ENCODE measurements at regions not wholly inside any gene's neighbourhood (a gene's known extent, or its start where the extent isn't known, plus 50 kb on each side); places are given as distances from the start of the nearest gene placed in this dataset.

- DNase-seq: no peak
These were observed 2003.4 kb downstream of the MAT2B start for GRCh38 chr5:165508861-165509260.

GRCh38 chr5:165521816-165522610 lies 2016.6 kb downstream of the MAT2B start:
- DNase-seq: no peak

- no peak for DNase-seq
These were observed 2019.9 kb downstream of the MAT2B start for GRCh38 chr5:165525271-165525670.

DNA sequence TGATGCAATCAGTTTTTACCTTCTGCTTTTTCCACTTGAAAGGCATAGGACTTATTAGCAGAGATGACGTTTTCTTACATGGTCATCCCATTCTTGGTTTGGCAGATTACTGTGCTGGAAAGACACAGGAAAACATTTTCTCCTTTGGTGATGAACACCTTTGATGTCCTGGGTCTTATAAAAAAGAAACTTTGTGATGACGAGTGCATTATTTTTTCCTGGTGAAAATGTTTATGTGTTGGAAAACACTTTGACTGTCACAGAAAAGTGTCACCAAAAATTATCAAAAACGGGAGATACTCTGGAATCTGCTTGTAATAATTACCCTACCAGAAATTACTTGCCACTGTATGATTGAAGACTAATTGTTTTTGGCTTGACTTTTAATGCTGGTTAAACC lies 2020.9 kb downstream of the MAT2B start:
- DNase-seq: no peak

DNA sequence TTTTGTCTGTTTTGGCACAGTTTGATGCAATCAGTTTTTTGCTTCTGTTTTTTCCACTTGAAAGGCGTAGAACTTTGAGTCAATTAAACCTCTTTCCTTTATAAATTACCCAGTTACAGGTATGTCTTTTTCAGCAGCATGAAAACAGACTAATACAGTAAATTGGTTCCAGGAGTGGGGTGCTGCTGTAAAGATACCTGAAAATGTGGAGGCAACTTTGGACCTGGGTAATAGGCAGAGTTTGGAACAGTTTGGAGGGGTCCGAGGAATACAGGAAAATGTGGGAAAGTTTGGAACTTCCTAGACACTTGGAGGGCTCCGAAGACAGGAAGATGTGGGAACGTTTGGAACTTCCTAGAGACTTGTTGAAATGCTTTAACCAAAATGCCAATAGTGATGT lies 2022.2 kb downstream of the MAT2B start:
- no peak for DNase-seq

- no peak for DNase-seq
These were observed 2032.6 kb downstream of the MAT2B start for GRCh38 chr5:165538065-165538464.

DNA sequence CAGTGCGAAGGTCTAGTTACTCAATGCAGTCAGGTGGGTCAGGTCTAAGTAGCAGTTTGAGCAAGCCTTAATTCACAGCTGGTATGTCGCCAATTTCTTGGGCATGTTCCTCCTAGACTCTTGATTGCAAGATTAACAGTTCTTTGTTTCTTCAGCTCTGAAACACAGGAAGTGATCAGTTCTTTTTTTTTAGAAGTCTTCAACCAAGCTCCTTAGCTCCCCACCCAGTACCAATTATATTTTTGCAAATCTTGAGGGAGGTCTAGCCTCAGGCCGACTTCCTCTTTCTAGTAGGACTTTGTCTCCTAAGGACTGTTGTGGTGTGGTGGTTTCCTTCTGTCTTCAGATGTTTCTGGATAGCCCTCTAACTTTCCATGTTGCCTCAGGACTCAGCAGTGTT lies 2054.2 kb downstream of the MAT2B start:
- DNase-seq: no peak

DNA sequence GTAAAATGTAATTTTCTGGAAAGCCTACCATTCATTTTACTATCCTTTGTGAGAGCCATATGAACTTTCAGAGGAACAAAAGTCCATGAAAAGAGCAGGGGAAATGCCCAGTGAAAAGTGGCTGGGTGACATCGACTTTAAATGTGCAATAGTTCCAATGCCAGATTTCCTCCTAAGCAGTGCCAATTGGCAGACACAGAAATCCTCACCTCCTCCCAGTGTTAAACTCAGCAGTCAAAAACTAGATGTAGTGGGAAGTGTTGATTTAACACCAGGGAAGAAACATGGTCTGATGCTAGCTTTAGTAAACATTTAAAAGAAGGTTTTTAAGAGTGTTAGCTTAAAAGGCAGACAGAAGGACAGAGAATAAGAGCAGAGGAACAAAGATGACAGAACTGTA lies 2055.2 kb downstream of the MAT2B start:
- DNase-seq: no peak

DNA sequence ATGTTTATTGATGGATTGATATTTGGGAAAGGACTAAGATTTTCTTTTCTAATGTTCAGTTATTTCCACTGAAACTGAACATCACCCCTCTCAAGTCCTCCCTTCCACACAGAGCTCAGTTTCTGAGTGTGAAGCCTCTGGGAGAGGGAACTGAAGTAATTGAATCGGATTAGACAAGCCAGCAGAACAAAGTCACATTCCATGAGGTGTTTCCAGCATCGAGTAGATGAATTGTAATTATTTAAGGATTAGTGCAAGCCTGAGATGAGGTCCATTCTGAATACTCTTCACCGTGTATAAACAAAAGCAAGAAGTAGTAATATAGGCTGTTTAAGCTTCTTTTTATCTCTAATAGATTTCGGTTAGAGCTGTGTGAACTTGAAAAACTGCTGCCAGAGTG lies 2060.5 kb downstream of the MAT2B start:
- no peak for DNase-seq

GRCh38 chr5:165569551-165569950 lies 2064.1 kb downstream of the MAT2B start:
- DNase-seq: no peak

GRCh38 chr5:165573445-165573844 lies 2068.0 kb downstream of the MAT2B start:
- no peak for DNase-seq

DNA sequence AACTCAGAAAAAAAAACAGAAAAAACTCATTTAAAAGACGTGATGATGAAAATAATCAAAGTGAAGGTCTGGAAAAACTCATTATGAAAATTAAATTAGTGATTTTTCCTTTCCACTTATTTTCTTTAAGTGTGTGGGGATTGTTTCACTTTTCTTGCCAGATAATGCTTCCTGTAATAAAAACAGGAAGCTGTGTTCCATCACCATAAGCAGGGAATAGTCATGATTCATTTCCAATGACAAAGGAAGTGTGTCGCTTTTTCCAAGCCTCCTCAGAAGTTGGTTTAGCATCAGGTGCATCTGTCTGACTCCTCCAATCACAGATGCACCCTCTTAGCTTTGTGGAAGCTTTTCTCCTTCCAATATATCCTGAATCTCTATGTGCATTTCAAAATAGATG lies 2068.7 kb downstream of the MAT2B start:
- no peak for DNase-seq

DNA sequence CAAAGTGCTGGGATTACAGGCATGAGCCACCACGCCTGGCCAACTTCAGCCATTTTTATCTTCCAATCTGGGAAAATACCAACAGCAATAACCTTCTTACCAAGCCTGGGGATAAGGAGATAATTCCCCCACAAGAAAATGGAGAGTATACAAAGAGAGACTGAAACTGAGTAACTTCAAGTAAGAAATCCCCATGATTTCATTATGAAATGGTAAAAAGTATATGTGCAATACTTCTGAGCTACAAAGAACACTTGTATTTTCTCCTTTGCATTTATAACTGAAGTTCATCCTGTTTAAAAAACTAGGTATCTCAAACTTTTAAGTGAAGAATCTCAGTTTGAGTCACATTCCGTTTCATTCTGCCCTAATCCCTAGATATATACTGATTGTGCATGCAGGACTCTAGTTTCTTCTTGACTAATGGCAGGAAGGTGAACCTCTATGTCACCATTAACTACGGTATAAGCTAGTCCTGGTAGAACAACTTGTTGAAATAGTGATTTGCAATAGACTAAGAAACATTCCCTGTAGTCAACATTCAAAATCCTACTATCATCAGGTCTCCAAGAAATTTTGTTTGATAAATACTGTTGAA lies 2071.4 kb downstream of the MAT2B start:
- no peak for DNase-seq

DNA sequence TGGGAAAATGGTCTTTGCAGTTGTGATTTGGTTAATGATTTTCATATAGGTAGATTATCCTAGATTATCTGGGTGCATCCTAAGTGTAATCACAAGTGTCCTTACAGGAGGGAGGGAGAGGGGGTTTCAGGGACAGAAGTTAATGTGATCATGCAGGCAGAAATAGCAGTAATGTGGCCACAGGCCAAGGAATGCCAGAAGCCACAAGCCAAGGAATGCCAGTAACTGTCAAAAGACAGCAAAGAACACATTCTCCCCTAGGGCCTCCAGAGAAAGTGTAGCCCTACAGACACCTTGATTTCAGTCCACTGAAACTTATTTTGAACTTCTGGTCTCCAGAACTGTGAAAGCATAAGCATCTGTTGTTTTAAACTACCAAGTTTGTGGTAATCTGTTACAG lies 2074.5 kb downstream of the MAT2B start:
- DNase-seq: no peak

- no peak for DNase-seq
These were observed 2089.3 kb downstream of the MAT2B start for GRCh38 chr5:165594693-165595092.

GRCh38 chr5:165602529-165602928 lies 2097.1 kb downstream of the MAT2B start:
- DNase-seq: no peak

DNA sequence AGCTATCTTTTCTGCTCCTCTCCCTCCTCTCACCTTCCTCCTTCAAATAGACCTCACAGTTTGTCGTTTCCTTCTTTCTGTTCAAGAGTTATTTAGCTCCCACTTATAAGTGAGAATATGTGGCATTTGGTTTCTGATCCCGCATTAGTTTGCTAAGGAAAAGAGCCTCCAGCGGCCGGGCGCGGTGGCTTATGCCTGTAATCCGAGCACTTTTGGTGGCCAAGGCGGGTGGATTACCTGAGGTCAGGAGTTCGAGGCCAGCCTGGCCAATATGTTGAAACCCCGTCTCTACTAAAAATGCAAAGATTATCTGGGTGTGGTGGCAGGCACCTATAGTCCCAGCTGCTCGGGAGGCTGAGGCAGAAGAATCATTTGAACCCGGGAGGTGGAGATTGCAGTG lies 2101.6 kb downstream of the MAT2B start:
- no peak for DNase-seq

GRCh38 chr5:165609871-165610270 lies 2104.5 kb downstream of the MAT2B start:
- DNase-seq: no peak

DNA sequence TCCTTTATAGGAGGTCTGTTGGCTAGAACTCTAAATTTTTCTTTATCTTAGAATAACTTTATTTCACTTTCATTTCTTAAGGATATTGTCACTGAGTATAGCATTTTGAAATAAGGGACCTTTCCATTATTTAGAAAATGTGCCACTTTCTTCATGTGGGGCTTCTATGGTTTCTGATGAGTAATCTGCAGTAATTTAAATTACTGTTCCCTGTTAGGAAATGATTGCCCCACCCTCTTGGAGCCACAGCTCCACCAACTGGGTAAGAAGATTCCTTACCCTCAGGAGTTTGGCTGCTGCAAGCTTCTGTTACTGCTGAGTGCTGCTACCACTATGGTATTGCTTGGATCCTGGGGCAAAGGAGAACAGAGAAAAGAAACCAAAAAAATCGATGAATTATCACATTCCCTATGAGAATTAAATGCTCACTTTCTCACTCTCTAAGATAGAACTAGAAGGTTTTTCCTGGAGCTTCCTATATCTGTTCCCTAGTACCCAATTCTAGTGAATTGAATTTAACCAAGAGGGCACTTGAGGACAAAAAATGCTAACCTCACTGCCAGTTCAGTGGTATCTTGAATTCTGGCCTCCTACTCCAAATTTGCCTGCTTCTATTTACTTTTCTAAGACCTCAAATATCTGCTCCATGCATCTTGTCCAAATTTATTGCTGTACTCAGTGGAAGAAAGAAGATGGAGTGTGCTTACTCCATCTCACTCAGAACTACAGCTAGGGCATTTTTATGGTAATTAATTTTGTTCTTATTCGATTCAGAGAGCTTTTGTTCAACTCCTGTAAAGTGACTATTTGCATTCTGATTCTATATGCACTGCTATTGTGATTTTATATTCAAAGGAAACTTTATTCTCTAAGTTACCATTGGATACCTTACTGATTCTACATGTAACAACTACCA lies 2111.3 kb downstream of the MAT2B start:
- DNase-seq: no peak

DNA sequence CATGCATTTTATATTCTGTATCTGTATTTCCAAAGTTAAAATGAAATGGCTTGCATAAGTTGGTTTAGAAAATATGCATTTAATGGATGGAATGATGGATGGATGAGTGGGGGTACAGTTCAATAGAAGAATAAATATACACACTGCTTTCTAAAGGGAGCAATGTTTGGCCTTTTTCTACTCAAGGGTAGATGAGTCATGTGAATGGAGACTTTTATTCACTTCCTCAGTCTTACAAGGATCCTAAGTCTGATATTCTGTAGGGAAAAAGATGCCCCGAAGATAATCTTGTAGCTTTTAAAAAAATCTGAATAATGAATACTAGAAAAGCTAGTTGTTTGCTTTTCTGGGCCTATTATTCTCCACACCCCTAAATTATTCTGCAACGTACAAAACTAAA lies 2112.1 kb downstream of the MAT2B start:
- no peak for DNase-seq

- no peak for DNase-seq
These were observed 2115.0 kb downstream of the MAT2B start for GRCh38 chr5:165620394-165620793.

GRCh38 chr5:165622864-165623536 lies 2117.6 kb downstream of the MAT2B start:
- no peak for DNase-seq

Data from right hindlimb (tissue), 1 donor.